HL-60/S4 (cell line): ENCODE measurements at regions not wholly inside any gene's neighbourhood (a gene's known extent, or its start where the extent isn't known, plus 50 kb on each side); places are given as distances from the start of the nearest gene placed in this dataset.

ENCODE experiments used
- in situ Hi-C: fragments of 300-500 bp; cut with MboI; formaldehyde crosslinking; loops from 2 replicates; pipeline ENCODE4 v1.14.3; 2022; ENCODE audit warnings: low sequenced_read_pairs

DNA sequence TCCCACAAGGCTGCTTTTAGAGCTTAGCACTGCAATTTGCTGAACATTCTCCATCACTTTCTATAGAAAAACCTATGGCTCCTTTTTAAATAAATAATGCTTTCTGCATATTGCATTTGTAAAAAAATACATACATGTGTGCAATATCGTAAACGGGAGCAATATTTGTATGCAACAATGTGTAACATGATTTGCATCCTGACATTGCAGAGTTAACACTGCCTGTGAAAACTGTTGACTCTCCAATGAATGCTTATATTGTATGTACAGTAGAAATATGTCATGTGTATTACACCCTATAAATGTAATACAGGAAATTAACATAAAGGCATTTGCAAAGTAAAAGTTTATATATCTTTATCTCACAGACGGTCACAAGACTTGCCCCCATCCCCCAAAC, 135.0 kb upstream of the PIEZO2 start:
- in situ Hi-C loops, result loop anchor here (25.0 kb wide), 1 partner anchor 103 kb away; no protein-coding TSS in a partner anchor

GRCh38 chr18:11283479-11284161, 134.3 kb upstream of the PIEZO2 start:
- in situ Hi-C loops, result loop anchor here (25.0 kb wide), 1 partner anchor 104 kb away; no protein-coding TSS in a partner anchor

GRCh38 chr18:11279461-11279860, 130.1 kb upstream of the PIEZO2 start:
- in situ Hi-C loops, result loop anchor here (25.0 kb wide), 1 partner anchor 108 kb away; no protein-coding TSS in a partner anchor

DNA sequence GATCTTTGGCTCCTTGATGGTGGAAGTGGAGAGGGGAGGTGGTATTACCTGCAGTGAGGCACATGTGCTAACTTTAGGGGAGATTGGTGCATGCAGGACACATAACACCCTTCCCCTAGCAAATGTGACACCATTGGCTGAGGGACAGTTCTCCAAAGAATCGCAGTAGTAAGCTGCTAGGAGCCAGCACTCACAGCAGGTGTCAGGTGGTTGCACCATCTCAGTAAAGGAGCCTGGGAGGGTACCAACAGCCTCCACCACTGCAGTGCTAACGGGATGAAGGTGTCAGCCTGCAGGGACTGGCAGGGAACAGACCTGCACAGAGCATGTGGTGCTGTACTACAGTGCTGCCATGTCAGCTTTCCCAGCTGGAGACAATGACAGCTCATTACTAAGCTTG, 127.3 kb upstream of the PIEZO2 start:
- in situ Hi-C loops, result loop anchor here (25.0 kb wide), 1 partner anchor 111 kb away; no protein-coding TSS in a partner anchor

GRCh38 chr18:11274144-11274794, 124.9 kb upstream of the PIEZO2 start:
- in situ Hi-C loops, result no loop called here

DNA sequence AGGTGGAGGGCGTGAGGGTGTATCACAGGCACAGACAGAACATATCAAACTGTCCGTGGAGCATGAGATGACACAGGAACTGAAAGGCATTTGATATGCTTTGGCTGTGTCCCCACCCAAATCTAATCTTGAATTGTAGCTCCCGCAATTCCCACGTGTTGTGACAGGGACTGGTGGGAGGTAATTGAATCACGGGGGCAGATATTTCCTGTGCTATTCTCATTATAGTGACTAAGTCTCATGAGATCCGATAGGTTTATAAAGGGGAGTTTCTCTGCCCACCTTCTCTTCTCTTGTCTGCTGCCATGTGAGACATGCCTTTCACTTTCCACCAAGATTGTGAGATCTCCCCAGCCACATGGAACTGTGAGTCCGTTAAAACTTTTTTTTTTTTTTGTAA, 123.1 kb upstream of the PIEZO2 start:
- in situ Hi-C loops, result no loop called here

GRCh38 chr18:11271954-11272353, 122.6 kb upstream of the PIEZO2 start:
- in situ Hi-C loops, result no loop called here

DNA sequence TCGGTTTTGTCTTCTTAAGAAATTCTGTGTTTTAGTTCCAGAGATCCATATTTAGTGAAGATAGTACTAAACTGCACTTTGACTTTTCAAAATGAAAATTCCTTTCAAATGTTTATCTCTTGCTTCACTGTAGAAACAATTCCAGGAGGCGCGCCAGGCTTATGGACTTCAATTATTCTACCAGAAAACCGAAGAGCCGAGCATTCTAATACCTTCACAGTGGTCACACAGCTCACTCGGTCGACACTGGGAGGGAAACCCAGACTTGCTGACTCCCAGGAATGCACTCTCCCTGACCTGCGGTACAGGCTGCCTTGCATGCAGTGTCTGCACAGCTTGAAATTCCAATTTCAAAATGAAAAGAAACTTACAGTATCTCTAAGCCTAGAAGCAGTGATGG, 119.9 kb upstream of the PIEZO2 start:
- in situ Hi-C loops, result no loop called here

DNA sequence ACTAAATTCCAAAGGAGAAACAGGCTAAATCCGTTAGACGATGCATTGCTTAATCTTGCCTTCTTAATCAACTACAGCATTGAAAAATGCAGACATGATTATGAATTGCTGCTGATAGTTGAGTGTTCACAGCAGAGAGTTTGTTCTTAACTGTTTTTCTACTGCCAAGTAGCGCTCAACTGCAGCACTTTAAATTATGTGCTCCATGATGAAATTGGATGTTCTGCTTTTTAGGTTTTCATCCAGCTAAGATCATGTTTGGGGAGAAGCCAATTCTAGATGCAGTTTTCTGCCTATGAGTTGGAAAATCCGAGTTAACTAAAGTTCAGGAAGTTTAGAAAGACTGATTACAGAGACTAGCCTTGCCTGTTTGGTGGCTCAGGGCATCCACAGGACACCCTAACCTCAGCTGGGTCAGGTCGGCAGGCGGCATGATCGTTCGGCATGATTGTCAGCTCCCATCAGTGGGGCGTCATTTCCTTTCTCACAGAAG, 119.4 kb upstream of the PIEZO2 start:
- in situ Hi-C loops, result no loop called here

DNA sequence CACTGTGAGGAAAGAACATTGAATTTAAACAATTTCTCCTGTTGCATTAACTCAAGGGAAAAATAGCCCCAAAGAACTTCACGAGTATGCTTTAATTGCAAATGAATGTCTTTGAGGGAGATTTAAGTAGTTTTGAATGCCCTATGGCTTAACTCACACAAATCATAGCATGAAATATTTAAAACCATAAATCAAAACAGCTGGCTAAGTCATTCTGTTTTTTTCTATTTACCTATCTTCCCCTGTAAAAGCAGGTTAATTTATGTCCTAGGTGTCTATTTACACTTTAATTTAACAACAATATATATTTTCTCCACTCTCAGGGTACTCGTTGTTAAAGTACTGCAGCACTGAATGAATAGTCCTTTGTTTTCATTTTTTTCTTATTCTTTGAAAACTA, 118.8 kb upstream of the PIEZO2 start:
- in situ Hi-C loops, result no loop called here

GRCh38 chr18:11266781-11267480, 117.6 kb upstream of the PIEZO2 start:
- in situ Hi-C loops, result no loop called here

GRCh38 chr18:11261486-11261885, 112.1 kb upstream of the PIEZO2 start:
- in situ Hi-C loops, result no loop called here

GRCh38 chr18:11260961-11261461, 111.6 kb upstream of the PIEZO2 start:
- in situ Hi-C loops, result no loop called here

DNA sequence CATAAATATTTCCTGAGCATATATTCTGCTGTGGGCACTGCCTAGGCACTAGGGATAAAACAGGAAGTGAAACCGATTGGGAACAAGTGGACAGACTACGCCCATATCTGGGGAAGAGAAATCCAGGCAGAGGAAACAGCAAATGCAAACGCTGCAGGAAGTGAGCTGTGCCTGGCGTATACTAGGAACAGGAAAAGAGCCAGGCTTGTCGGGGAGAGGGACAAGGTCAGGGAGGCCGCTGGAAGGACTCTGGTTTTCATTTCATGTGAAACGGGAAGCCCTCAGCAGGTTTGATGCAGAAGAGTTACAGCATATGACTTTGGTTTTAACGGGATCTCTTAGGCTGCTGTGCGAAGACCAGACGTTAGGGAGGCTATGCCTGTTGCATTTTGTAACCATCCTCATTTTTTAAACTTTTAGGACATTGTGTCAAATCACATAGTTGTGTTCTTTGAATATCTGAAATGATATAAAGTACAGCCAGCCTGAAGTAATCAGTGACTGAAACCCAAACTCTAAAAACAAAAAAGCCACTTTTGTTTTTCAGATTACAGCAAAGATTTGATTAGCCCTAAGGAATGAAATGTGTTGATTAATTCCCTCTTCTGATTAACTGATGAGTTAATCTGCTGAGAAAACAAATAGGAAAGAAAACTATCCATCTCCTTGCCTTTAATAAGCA, 110.2 kb upstream of the PIEZO2 start:
- in situ Hi-C loops, result no loop called here

- in situ Hi-C loops, result no loop called here
These were observed 108.8 kb upstream of the PIEZO2 start for GRCh38 chr18:11258039-11258610.

- in situ Hi-C loops, result no loop called here
These were observed 106.9 kb upstream of the PIEZO2 start for GRCh38 chr18:11256251-11256650.

DNA sequence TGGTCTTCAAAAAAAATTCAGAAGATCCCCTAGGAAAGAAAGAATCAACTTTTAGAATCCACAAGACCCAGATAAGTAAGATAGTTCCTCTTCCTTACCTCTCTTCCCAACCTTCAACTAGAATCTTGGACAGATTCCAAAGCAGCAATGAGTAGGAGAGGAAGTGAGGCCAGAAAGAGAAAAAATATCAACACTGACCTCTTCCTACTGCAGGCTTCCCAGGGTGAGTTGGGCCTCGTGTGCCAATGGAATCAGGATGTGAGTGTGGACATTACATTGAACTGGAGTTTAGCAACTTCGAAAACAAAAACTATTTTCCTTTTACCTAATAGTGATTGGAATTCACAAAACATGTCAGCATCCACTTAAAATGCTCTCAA, 102.5 kb upstream of the PIEZO2 start:
- in situ Hi-C loops, result no loop called here

GRCh38 chr18:11251229-11251890, 102.0 kb upstream of the PIEZO2 start:
- in situ Hi-C loops, result no loop called here

DNA sequence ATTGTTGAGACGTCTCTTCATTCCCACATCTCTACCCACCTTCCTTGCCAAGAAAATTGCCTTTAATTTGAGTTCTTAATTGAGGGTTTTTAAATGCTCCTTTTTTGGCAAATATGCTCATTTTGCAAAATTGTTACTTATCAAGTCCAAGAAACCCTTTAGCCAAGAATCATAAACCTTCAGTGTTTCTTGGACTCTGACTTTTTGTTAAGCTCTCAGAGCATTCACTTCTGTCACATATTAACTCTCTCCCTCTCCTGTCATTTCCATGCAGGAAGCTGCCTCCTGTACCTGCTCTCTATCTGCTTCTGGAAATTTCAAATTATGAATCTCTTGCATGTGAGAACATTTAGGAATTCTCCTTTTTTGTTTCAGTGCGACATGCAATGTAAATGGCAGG, 100.0 kb upstream of the PIEZO2 start:
- in situ Hi-C loops, result no loop called here

DNA sequence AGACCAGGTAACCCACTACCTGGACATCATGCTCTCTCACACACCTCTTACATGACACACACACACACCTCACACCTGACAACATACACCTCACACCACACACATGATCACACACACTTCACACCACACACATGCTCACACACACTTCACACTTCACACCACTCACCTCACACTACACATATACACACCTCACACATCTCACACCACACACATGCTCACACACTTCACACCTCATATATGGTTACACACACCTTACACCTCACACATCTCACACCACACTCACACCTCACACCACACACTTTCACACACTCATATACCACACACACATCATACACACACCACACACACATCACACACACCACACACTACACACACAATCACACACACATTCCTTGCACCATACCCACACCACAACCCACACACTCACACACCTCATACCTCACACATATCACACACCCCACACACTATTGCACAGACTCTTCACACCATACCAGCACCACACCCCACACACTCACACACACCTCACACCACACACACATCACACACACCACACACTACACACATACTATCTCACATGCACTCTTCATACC, 98.1 kb upstream of the PIEZO2 start:
- in situ Hi-C loops, result no loop called here
